Activated naive CD4-positive, alpha-beta T cell treated with Interleukin-2 at 50 U/mL for 16 hours (primary cell): ENCODE measurements at regions not wholly inside any gene's neighbourhood (a gene's known extent, or its start where the extent isn't known, plus 50 kb on each side); places are given as distances from the start of the nearest gene placed in this dataset.

Experiments used
- DNase-seq: peaks from one replicate; pipeline ENCODE4 v3.0.0-alpha.2; 2020

DNA sequence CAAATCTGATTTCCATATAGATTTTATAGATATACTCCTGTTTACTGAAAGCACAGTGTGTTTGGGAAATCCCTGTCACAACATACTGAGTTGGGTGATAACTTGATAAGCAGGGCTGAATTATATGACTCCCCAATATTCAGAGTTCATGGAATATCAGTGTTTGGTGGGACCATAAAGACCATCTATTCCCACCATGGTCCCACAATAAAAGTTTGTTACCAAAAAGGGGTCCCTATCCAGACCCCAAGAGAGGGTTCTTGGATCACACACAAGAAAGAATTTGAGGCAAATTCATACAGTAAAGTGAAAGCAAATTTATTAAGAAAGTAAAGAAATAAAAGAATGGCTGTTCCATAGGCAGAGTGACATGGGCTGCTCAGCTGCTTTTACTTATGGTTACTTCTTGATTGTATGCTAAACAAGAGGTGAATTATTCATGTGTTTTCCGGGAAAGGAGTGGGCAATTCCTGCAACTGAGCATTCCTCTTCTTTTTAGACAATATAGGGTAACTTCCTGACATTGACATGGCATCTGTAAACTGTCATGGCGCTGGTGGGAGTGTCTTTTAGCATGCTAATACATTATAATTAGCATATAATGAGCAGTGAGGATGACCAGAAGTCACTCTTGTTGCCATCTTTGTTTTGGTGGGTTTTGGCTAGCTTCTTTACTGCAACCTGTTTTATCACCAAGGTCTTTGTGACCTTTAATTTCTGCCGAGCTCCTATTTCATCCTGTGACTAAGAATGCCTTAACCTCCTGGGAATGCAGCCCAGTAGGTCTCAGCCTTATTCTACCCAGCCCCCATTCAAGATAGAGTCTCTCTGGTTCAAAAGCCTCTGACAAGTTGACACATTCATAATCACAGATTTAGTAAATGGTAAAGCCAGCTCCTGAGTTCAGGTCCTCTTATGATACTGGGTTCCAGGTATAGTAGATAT, 240.6 kb upstream of the PDGFD start:
- DNase-seq, result no peak

- no peak for DNase-seq
These were observed 239.0 kb upstream of the PDGFD start for GRCh38 chr11:104402812-104403521.

DNA sequence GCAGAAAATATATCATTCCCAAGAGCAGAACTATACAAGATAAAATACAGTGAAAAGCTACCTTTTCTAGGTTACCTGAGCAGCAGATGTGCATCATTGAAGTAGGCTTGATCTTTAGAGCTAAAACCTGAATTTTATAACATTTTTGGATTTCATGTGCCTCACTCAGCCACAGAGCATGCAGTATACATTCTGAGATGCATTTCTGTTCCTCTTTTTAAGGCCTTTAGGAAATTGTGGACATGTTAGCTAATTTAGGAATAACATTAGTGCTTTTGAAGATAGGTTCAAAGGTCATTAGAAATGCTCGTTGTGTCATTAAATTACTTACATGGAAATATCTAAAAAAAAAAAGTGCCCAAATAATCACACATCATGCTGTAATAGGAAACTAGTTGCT, 230.6 kb upstream of the PDGFD start:
- DNase-seq, result no peak

GRCh38 chr11:104390651-104391050, 226.7 kb upstream of the PDGFD start:
- DNase-seq, result no peak

DNA sequence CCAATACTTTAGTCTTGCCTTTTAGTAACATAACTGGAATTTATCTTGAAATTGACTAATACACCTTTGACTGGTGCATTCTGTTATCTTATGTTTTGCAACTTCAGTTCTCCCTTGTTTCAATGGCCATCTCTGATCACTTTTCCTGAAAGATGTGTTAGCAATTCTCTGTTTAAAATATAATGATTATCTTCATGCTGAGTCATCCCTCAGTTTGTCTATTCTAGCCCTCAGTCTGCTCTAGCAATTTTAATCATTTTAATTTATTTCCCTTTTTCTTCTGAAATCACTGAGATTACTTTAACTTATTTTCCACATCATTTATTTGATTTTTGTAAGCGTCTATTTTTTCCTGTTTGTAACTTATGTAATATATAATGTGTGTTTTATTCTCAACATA, 221.9 kb upstream of the PDGFD start:
- no peak for DNase-seq

- DNase-seq, result no peak
These were observed 216.4 kb upstream of the PDGFD start for GRCh38 chr11:104380358-104380757.

GRCh38 chr11:104372111-104372510, 208.2 kb upstream of the PDGFD start:
- no peak for DNase-seq

DNA sequence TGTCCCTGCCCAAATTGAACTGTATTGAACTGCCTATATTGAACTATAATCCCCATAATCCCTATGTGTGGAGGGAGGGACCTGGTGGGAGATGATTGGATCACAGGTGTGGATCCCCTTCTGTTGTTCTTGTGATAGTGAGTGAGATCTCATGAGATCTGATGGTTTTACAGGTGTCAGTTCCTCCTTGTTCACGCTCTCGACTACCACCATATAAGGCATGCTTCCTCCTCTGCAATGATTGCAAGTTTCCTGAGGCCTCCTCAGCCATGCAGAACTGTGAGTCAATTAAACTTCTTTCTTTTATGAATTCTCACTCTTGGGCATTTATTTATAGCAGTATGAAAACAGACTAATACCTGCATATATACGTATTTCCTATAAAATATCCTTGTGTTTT, 206.5 kb upstream of the PDGFD start:
- DNase-seq, result no peak

- DNase-seq, result no peak
These were observed 205.8 kb upstream of the PDGFD start for GRCh38 chr11:104369761-104370160.

- no peak for DNase-seq
These were observed 202.4 kb upstream of the PDGFD start for GRCh38 chr11:104366321-104366734.

GRCh38 chr11:104365676-104366075, 201.7 kb upstream of the PDGFD start:
- DNase-seq, result no peak

DNA sequence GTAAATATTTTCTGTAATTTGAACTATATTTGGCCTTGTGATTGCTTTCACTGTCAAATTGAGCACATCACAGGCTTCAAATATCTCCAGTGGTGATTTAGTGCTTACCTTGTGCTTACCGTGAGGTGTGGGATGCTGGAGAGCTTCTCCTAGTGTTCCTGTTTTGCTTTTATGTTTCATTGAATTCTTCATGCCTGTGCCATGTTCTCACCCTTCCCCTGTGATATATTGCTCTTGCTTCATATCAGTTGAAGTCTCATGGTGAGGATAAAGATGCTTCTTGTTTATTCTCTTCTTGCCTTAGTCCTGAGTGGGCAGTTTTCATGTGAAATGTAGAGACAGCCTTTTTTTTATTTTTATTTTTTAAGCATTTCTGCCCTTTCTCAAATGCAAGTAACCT, 198.0 kb upstream of the PDGFD start:
- no peak for DNase-seq

- no peak for DNase-seq
These were observed 188.1 kb upstream of the PDGFD start for GRCh38 chr11:104352036-104352435.

DNA sequence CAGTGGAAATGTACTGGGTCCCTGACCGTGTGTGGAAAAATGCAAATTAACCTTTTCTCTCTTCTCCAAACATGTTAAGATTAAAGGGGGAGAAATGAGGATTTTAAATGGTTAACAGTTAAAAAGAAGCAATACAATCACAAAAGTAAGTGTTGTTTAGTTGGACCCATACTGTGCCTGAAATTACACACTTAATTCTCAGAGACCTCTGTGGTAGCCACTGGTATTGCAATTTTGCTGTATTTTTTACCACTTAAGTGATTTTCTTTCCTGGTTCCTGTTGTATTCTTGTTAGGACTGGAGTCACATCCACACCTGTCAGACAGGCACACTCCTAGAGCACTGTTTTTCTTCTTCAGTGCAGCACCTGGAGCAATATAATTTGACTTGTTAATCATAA, 179.6 kb upstream of the PDGFD start:
- DNase-seq, result no peak

GRCh38 chr11:104340590-104340989, 176.6 kb upstream of the PDGFD start:
- DNase-seq, result no peak

DNA sequence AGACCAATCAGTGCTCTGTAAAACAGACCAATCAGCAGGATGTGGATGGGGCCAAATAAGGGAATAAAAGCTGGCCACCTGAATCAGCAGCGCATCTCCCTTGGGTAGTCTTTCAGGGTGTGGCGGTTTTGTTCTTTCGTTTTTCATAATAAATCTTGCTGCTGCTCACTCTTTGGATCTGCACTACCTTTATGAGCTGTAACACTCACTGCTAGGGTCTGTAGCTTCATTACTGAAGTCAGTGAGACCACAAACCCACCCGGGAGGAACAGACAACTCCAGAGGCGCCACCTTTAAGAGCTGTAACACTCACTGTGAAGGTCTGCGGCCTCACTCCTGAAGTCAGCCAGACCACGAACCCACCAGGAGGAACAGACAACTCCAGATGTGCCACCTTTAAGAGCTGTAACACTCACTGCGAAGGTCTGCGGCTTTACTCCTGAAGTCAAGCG, 175.5 kb upstream of the PDGFD start:
- DNase-seq, result no peak

DNA sequence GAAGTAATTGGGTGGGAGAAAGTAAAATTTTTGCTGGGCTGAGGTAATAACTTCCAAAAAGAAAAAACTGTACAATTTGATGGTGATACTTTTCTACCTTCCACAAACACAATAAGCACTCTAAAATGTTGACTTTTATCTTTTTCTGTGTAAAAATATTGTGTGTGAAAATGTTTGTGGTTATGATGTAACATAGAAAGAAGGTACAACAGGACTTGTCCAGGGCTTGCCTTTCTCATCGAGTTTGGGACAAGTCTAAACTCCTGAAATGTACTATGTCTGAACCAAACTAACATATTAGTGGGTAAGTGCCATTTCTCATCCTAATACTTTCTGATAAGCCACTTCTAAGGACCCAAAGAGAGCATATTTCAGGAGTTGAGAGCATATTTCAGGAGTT, 174.2 kb upstream of the PDGFD start:
- no peak for DNase-seq

DNA sequence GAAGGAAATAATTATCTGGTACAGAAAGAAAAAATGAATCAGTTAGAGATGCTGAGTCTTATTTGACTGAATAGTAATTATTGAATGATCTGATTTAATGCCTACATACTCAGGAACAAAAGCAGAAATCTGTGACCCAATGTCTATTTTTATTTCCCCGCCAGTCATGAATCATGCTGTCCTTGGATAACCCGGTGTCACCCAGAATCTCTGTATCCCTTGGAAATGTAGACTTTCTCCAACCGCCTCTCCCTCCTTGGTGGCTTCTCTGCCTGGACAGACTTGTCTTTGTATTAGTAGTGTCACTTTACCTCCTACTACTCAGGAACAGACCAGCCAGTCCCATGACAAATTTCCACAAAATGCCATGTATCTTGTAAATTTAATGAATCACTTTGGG, 173.3 kb upstream of the PDGFD start:
- DNase-seq, result no peak

DNA sequence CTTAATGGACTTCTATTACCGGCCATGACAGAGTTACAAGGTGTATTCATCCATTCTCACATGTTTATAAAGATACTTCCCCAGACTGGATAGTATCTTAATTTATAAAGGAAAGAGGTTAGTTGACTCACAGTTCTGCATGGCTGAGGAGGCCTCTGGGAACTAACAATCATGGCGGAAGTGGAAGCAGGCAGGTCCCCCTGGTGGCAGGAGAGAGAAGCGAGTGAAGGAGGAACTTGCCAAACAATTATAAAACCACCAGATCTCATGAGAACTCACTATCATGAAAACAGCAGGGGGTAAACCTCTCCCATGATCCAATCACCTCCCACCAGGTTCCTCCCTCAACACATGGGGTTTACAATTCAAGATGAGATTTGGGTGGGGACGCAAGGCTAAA, 170.0 kb upstream of the PDGFD start:
- no peak for DNase-seq

- no peak for DNase-seq
These were observed 168.2 kb upstream of the PDGFD start for GRCh38 chr11:104332110-104332509.

DNA sequence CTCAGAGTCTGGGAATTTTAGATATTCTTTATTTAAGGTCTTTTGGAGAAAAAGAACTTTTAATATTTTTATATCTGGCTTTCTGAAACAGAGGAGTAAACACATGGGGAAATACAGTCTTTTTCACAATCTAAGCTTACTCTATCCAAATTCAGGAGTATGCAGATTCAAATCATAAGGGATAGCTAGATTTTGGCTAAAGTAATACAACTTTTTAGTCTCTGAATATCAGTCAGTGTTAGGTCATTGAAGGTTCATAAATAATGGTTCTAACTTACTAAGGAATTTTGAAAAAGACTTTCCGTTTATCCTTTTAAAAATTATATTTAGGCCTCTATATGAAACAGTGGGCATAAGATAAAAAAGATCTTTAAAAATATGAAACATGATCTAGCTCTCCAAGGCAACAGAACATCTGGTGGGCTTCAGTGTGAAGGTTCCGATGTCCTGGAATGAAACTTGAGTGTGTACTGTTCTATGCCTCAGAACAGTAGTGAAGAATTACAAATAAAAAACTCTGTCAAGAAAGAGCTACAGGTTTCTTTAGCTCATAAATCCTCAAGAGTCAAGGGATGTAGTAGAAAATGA, 165.2 kb upstream of the PDGFD start:
- no peak for DNase-seq

- DNase-seq, result no peak
These were observed 164.6 kb upstream of the PDGFD start for GRCh38 chr11:104328512-104328907.

- DNase-seq, result no peak
These were observed 164.0 kb upstream of the PDGFD start for GRCh38 chr11:104327861-104328511.
